ENCODE measurements at regions not wholly inside any gene's neighbourhood (a gene's known extent, or its start where the extent isn't known, plus 50 kb on each side); places are given as distances from the start of the nearest gene placed in this dataset.
A peak's percentile ranks its signal among the peaks of the same experiment; 100 is the strongest.
"Not testable (repeated sequence)": the region's sequence is repeated elsewhere in the genome, so short reads cannot be mapped to it uniquely, and the experiment has no call there.

DNA sequence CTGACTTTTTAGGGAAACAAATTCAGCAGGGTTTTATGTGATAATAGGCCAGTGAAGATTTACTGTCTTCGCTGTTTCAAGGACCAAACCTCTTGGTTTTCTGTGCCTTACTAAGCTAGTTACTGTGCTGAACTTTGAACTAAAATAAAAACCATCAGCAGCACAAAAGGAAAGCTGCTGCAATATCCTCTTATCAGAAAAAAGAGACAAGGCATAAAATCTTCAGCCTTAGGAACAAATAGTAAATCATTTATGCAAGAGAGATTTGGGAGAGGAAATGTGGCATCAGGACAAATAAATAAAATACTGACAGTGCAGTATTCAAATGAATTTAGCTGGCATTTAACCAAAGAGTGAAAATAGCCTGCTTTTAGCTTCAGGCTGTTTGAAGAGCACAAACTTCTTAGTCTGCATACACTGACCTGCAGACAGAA is 64.1 kb upstream of the EHBP1 start:
- H3K4me3 ChIP-seq (replicated peaks in 1 of 2; ENCODE audit: low read depth in 2 of 2, low read length in 2 of 2), result no peak overlapping the region
- DNase-seq (ENCODE audit: low read depth in 2 of 2), result peak in 1 of 2 donors; percentile 19
- TF ChIP-seq, protein P1, sequence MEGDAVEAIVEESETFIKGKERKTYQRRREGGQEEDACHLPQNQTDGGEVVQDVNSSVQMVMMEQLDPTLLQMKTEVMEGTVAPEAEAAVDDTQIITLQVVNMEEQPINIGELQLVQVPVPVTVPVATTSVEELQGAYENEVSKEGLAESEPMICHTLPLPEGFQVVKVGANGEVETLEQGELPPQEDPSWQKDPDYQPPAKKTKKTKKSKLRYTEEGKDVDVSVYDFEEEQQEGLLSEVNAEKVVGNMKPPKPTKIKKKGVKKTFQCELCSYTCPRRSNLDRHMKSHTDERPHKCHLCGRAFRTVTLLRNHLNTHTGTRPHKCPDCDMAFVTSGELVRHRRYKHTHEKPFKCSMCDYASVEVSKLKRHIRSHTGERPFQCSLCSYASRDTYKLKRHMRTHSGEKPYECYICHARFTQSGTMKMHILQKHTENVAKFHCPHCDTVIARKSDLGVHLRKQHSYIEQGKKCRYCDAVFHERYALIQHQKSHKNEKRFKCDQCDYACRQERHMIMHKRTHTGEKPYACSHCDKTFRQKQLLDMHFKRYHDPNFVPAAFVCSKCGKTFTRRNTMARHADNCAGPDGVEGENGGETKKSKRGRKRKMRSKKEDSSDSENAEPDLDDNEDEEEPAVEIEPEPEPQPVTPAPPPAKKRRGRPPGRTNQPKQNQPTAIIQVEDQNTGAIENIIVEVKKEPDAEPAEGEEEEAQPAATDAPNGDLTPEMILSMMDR (IDR thresholded peaks at IDR 0.05; ENCODE audit: low read depth, low read length), result no peak

DNA sequence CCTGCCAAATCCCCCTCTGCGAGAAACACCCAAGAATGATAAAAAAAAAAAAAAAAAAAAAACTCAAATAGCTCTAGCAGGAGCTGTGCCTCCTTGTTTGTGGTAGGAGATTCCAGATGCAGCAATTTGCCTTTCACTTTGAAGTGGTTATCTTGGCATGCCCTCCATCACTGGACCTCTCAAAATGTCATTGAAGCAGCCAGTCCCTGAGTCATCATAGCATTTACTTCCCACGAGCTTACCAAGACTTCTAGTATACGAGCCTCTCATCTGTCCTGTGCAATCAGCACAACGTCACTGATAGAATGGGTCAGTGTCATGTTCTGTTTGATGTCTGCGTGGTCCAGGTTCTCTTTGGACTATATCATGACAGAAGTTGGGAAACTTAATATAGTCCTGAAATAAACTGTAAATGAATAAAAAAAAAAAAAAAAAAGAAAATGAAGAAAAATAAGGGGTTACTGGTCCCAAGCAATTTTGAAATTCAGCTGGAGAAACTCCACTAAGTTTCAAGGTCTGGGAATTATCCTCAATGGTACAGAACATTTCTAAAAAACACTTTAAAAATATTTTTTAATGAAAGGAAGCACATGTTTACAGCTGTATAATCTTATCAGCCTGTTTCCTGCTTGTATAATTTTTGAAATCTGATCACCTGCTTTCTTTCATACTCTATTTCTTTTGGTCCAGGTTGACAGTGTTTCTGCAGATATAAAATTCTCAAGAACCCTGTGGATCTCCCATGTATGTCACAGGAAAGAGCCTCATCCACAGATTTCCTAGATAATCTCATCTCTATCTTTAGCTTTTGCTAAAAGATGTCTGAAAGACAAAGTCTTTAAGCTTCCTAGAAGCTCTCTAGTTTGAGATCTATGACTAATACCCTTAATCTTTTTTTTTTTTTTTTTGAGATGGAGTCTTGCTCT is 74.1 kb upstream of the EHBP1 start:
- no peak for DNase-seq (ENCODE audit: low read depth in 2 of 2)
- TF ChIP-seq, protein P1 (IDR thresholded peaks at IDR 0.05; ENCODE audit: low read depth, low read length), result no peak
- H3K4me3 ChIP-seq (replicated peaks in 1 of 2; ENCODE audit: low read depth in 2 of 2, low read length in 2 of 2), result no peak overlapping the region

DNA sequence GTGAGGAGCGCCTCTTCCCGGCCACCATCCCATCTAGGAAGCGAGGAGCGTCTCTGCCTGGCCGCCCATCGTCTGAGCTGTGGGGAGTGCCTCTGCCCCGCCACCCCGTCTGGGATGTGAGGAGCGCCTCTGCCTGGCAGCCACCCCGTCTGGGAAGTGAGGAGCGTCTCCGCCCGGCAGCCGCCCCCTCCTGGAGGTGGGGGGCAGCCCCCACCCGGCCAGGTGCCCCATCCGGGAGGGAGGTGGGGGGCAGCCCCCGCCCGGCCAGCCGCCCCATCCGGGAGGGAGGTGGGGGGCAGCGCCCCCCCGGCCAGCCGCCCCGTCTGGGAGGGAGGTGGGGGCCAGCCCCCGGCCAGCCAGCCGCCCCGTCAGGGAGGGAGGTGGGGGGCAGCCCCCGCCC is 75.3 kb upstream of the EHBP1 start:
- H3K4me3 ChIP-seq (replicated peaks in 1 of 2; ENCODE audit: low read depth in 2 of 2, low read length in 2 of 2); DNase-seq (ENCODE audit: low read depth in 2 of 2): not testable (repeated sequence)

DNA sequence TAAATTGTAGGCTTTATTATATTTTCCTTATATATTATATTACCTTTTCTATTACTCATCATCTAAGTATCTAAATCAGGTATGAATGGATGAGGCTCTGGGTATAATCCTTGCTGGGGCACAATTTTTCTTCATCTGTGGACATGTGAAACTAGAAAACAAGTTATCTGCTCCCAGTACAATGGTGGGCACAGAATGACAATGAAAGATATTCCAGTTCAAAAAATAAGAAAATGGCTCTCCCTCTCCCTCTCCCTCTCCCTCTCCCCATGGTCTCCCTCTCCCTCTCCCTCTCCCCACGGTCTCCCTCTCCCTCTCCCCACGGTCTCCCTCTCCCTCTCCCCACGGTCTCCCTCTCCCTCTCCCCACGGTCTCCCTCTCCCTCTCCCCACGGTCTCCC is 76.2 kb upstream of the EHBP1 start:
- not testable (repeated sequence) for H3K4me3 ChIP-seq (replicated peaks in 1 of 2; ENCODE audit: low read depth in 2 of 2, low read length in 2 of 2); DNase-seq (ENCODE audit: low read depth in 2 of 2)

DNA sequence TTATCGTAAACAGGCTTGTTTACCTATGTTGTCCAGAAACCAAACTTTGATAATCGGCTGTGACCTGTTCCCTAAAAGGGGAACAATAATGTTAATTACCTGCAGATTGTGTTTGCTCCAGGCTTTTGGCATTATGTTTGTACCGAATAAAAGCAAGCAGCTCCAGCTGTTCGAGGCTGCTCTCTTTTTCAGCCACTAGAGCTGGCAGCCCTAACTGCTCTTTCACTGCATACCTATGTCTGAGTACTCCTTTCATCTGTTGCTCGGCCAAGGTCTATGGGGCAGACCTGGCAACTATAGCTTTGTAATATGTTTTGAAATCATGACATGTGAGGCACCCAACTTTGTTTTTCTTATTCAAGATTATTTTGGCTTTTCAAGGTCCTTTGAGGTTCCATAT is 77.8 kb upstream of the EHBP1 start:
- TF ChIP-seq, protein P1 (IDR thresholded peaks at IDR 0.05; ENCODE audit: low read depth, low read length), result no peak
- DNase-seq (ENCODE audit: low read depth in 2 of 2), result no peak
- H3K4me3 ChIP-seq (replicated peaks in 1 of 2; ENCODE audit: low read depth in 2 of 2, low read length in 2 of 2), result no peak overlapping the region

DNA sequence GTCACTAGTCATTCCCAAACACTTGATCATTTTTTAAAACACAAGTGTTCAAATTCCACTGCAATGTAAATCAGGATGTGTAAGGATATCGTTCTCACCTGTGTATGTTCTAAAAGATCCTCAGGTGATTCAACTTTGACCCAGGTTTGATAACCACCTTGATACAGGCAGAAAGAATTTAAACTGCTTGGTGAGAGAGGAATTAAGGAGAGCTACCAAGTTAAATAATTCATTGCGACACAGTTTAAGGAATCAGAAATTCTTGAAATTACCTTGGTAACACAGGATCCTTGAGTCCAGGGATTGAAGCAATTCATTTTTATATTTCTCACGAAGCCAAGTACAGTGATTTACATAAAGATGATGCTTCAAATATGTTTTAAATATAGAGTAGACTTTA is 80.7 kb upstream of the EHBP1 start:
- TF ChIP-seq, protein P1 (IDR thresholded peaks at IDR 0.05; ENCODE audit: low read depth, low read length), result no peak
- no peak overlapping the region for H3K4me3 ChIP-seq (replicated peaks in 1 of 2; ENCODE audit: low read depth in 2 of 2, low read length in 2 of 2)
- no peak for DNase-seq (ENCODE audit: low read depth in 2 of 2)

DNA sequence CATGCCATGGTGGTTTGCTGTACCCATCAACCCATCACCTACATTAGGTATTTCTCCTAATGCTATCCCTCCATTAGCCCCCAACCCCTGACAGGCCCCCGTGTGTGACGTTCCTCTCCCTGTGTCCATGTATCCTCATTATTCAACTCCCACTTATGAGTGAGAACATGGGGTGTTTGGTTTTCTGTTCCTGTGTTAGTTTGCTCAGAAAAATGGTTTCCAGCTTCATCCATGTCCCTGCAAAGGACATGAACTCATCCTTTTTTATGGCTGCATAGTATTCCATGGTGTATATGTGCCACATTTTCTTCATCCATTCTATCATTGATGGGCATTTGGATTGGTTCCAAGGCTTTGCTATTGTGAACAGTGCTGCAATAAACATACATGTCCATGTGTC is 89.0 kb upstream of the EHBP1 start:
- DNase-seq (ENCODE audit: low read depth in 2 of 2); H3K4me3 ChIP-seq (replicated peaks in 1 of 2; ENCODE audit: low read depth in 2 of 2, low read length in 2 of 2): not testable (repeated sequence)

DNA sequence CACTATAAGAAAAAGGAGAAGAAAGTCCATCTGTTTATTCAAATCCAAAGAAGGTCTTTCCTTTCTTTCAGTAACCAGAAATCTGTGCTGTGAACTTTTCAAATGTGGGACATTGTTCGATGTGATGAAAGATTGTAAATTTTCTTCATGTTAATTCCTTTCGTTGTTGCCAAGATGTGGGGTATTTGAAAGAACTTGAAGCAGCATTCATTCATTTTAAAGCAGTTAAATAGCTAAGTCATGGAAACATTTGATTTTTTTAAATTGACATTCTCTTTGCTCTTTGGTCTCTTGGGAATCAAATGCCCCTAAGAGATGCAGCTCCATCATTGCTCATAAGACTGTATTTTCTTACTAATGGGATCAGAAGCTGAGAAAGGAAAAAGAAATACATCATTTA is 93.7 kb upstream of the EHBP1 start:
- TF ChIP-seq, protein P1 (IDR thresholded peaks at IDR 0.05; ENCODE audit: low read depth, low read length), result no peak
- DNase-seq (ENCODE audit: low read depth in 2 of 2), result no peak
- no peak overlapping the region for H3K4me3 ChIP-seq (replicated peaks in 1 of 2; ENCODE audit: low read depth in 2 of 2, low read length in 2 of 2)

DNA sequence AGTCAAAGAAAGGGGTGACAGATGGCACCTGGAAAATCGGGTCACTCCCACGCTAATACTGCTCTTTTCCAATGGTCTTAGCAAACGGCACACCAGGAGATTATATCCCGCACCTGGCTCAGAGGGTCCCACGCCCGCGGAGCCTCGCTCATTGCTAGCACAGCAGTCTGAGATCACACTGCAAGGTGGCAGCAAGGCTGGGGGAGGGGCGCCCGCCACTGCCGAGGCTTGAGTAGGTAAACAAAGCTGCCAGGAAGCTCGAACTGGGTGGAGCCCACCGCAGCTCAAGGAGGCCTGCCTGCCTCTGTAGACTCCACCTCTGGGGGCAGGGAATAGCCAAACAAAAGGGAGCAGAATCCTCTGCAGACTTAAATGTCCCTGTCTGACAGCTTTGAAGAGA is 99.5 kb upstream of the TMEM17 start:
- not testable (repeated sequence) for DNase-seq (ENCODE audit: low read depth in 2 of 2); H3K4me3 ChIP-seq (replicated peaks in 1 of 2; ENCODE audit: low read depth in 2 of 2, low read length in 2 of 2)

All from cardiac fibroblast (primary cell).